ENCODE measurements at regions not wholly inside any gene's neighbourhood (a gene's known extent, or its start where the extent isn't known, plus 50 kb on each side); places are given as distances from the start of the nearest gene placed in this dataset.

- H3K9me3 ChIP-seq (ENCODE audit: control insufficient read depth in 1 of 2, insufficient read depth in 1 of 2, low read depth in 1 of 2, low read length in 2 of 2) = peaks cover 18 to 20% of the 10 kb centered on the region in 2 experiments; a peak in 2 of 4 replicates
- no peak overlapping the region for H3K9ac ChIP-seq (ENCODE audit: low read length)
- H3K36me3 ChIP-seq (ENCODE audit: control insufficient read depth in 1 of 2, insufficient read depth in 2 of 2, low read length in 2 of 2) = no peaks in the 10 kb centered on the region
- intact Hi-C loops (cut with micrococcal nuclease) = no loop called here
- BruUV-seq (replicated peaks) = no TSS peak
- no peak for DNase-seq (ENCODE audit: low read depth, low spot score)
- TF ChIP-seq, protein P1, sequence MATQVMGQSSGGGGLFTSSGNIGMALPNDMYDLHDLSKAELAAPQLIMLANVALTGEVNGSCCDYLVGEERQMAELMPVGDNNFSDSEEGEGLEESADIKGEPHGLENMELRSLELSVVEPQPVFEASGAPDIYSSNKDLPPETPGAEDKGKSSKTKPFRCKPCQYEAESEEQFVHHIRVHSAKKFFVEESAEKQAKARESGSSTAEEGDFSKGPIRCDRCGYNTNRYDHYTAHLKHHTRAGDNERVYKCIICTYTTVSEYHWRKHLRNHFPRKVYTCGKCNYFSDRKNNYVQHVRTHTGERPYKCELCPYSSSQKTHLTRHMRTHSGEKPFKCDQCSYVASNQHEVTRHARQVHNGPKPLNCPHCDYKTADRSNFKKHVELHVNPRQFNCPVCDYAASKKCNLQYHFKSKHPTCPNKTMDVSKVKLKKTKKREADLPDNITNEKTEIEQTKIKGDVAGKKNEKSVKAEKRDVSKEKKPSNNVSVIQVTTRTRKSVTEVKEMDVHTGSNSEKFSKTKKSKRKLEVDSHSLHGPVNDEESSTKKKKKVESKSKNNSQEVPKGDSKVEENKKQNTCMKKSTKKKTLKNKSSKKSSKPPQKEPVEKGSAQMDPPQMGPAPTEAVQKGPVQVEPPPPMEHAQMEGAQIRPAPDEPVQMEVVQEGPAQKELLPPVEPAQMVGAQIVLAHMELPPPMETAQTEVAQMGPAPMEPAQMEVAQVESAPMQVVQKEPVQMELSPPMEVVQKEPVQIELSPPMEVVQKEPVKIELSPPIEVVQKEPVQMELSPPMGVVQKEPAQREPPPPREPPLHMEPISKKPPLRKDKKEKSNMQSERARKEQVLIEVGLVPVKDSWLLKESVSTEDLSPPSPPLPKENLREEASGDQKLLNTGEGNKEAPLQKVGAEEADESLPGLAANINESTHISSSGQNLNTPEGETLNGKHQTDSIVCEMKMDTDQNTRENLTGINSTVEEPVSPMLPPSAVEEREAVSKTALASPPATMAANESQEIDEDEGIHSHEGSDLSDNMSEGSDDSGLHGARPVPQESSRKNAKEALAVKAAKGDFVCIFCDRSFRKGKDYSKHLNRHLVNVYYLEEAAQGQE (IDR thresholded peaks at IDR 0.05; ENCODE audit: low read depth) = no peak
- TF ChIP-seq SRF (IDR thresholded peaks at IDR 0.05; ENCODE audit: low read depth) = no peak
- no peak for TF ChIP-seq EZH2phosphoT487 (IDR thresholded peaks at IDR 0.05; ENCODE audit: borderline replicate concordance)
- TF ChIP-seq ELF1 (IDR thresholded peaks at IDR 0.05; ENCODE audit: borderline replicate concordance, low read depth) = no peak
- no peak for TF ChIP-seq EGR1 (IDR thresholded peaks at IDR 0.05; ENCODE audit: low read depth)
- no peak for TF ChIP-seq CTCF (IDR thresholded peaks at IDR 0.05 in 2 of 3, conservative IDR thresholded peaks at IDR 0.05 in 1 of 3; ENCODE audit: borderline replicate concordance in 1 of 3, insufficient read depth in 1 of 3, low read depth in 2 of 3, low read length in 2 of 3)
- TF ChIP-seq ATF3 (IDR thresholded peaks at IDR 0.05) = no peak
- no peak for TF ChIP-seq POLR2A (IDR thresholded peaks at IDR 0.05; ENCODE audit: borderline replicate concordance, extremely low read depth, insufficient read depth, insufficient read length)
- no peak for TF ChIP-seq SP1 (IDR thresholded peaks at IDR 0.05; ENCODE audit: low read depth)
- TF ChIP-seq CBX3 (IDR thresholded peaks at IDR 0.05; ENCODE audit: low read depth) = no peak
- TF ChIP-seq SIN3A (IDR thresholded peaks at IDR 0.05; ENCODE audit: low read depth) = no peak
- TF ChIP-seq ZBTB33 (IDR thresholded peaks at IDR 0.05; ENCODE audit: extremely low read depth, insufficient replicate concordance, low read length) = no peak
- TF ChIP-seq ZNF274 (IDR thresholded peaks at IDR 0.05; ENCODE audit: low read depth, low read length) = no peak
- TF ChIP-seq POLR2AphosphoS5 (IDR thresholded peaks at IDR 0.05; ENCODE audit: low read depth, low read length) = no peak
- TF ChIP-seq, protein P2, sequence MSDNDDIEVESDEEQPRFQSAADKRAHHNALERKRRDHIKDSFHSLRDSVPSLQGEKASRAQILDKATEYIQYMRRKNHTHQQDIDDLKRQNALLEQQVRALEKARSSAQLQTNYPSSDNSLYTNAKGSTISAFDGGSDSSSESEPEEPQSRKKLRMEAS (IDR thresholded peaks at IDR 0.05) = no peak
- no peaks in the 10 kb centered on the region for H3K27me3 ChIP-seq (ENCODE audit: insufficient read depth, low read length)
- H4K20me1 ChIP-seq (ENCODE audit: insufficient read depth) = no peaks in the 10 kb centered on the region
- ChIA-PET RAD21 (ENCODE audit: low non-redundant PET in 1 of 2, low total read pairs in 2 of 2, uncharacterized antibody in 2 of 2, unreplicated experiment in 2 of 2) (no interaction called here), POLR2A (no interaction called here), CTCF (no interaction called here)
- no peak for ATAC-seq
- H3K4me1 ChIP-seq (ENCODE audit: control insufficient read depth in 1 of 2, insufficient read depth in 2 of 2, low read length in 2 of 2) = no peaks in the 10 kb centered on the region
- no peak overlapping the region for H3K27ac ChIP-seq (ENCODE audit: low read depth, low read length)
- no peak overlapping the region for H2AFZ ChIP-seq (ENCODE audit: low read depth, low read length, poor library complexity, severe bottlenecking)
- H3K9me2 ChIP-seq (ENCODE audit: insufficient read depth) = no peaks in the 10 kb centered on the region
- H3K4me2 ChIP-seq (ENCODE audit: low read length) = no peak overlapping the region
- no peak overlapping the region for H3K4me3 ChIP-seq (replicated peaks in 1 of 2; ENCODE audit: low read depth in 1 of 2, low read length in 2 of 2)
- H3K79me2 ChIP-seq (ENCODE audit: insufficient read depth, low read length) = no peaks in the 10 kb centered on the region
Observed at GRCh38 chr15:46296797-46297196, 662.0 kb downstream of the SQOR start.

Data from HCT116 (cell line).